K562 (cell line): ENCODE measurements at regions not wholly inside any gene's neighbourhood (a gene's known extent, or its start where the extent isn't known, plus 50 kb on each side); places are given as distances from the start of the nearest gene placed in this dataset.

Experiments used
- ATAC-seq: fragments of 200-7000 bp; cut with Tn5 transposase; 3 replicates; pipeline ENCODE4 v1.9.1; 2020; ENCODE audit warnings: moderate library complexity
- BruUV-seq: library from RNA; stranded (reverse); fragments of 400-500 nt; replicated peaks from 2 replicates; lab custom pipeline; 2021; lab: Mats Ljungman, UMichigan
- CTCF ChIA-PET: fragments of 300-600 bp; formaldehyde crosslinking; extraction: SDS; loops from one replicate; lab custom pipeline; 2021; ENCODE audit warnings: low intra/inter-chr PET ratio; lab: Yijun Ruan, JAX
- POLR2A ChIA-PET: fragments of 300-600, 350-650 bp; sonication (Branson Sonifier 250); formaldehyde crosslinking; extraction: SDS; loops from one replicate; lab custom pipeline; 2021; ENCODE audit warnings: antibody characterized with exemption, inconsistent platforms; lab: Yijun Ruan, JAX
- DNase-seq, 4 experiments: peaks; one replicate each; pipeline versions ENCODE4 v3.0.0 to v3.0.0-alpha.2; 2011 to 2018; ENCODE audit warnings: low spot score in 3 of 4, mixed read lengths in 3 of 4; ENCODE audit errors: extremely low read depth in 1 of 4
- FAIRE-seq: peaks from 2 replicates; lab custom pipeline; 2011; peaks lifted over from hg19 to GRCh38; lab: Jason Lieb, UNC
- H2AFZ ChIP-seq: 2 replicates; pipeline ENCODE4 v1.6.0; 2011; ENCODE audit warnings: low read depth, low read length, control low read depth, inconsistent platforms
- H3K27ac ChIP-seq: fragments of 200-600 bp; 3 replicates; pipeline ENCODE4 v1.8.0; 2011; ENCODE audit warnings: low read depth, mild to moderate bottlenecking, control low read depth, inconsistent platforms, low read length, moderate library complexity, mixed read lengths; ENCODE audit errors: extremely low read depth
- H3K27me3 ChIP-seq, 2 experiments: fragments of 300-600 bp in 1 of 2; 2 replicates in 1 of 2; 3 replicates in 1 of 2; pipeline versions ENCODE4 v1.6.0 to v1.8.0; 2011; ENCODE audit warnings: inconsistent platforms in 2 of 2, low read length in 2 of 2, mild to moderate bottlenecking in 1 of 2, mixed read lengths in 1 of 2, moderate library complexity in 1 of 2; ENCODE audit not compliant: control insufficient read depth in 2 of 2, insufficient read depth in 2 of 2
- H3K36me3 ChIP-seq: fragments of 300-600 bp; 3 replicates; pipeline ENCODE4 v1.8.0; 2011; ENCODE audit warnings: mild to moderate bottlenecking, low read length, inconsistent platforms; ENCODE audit not compliant: control insufficient read depth, insufficient read depth
- H3K4me1 ChIP-seq, 2 experiments: fragments of 200-600 bp in 1 of 2; replicated peaks in 1 of 2; 2 replicates in 1 of 2; 3 replicates in 1 of 2; pipeline versions ENCODE4 v1.5.1 to v1.8.0; 2011; ENCODE audit warnings: inconsistent platforms in 2 of 2, low read length in 2 of 2, mild to moderate bottlenecking in 1 of 2, mixed read lengths in 1 of 2, moderate library complexity in 1 of 2; ENCODE audit not compliant: control insufficient read depth in 2 of 2, insufficient read depth in 2 of 2
- H3K4me2 ChIP-seq: 2 replicates; pipeline ENCODE4 v1.6.1; 2011; ENCODE audit warnings: low read length, control low read depth, inconsistent platforms, mixed read lengths; ENCODE audit not compliant: insufficient read depth
- H3K4me3 ChIP-seq: fragments of 200-600 bp; sonication (generic), shearing (Covaris generic); 2 replicates; pipeline ENCODE4 v1.5.1; 2016; ENCODE audit warnings: control low read depth, inconsistent platforms
- H3K79me2 ChIP-seq: fragments of 200-600 bp; 3 replicates; pipeline ENCODE4 v1.8.0; 2011; ENCODE audit warnings: low read length, inconsistent platforms; ENCODE audit not compliant: control insufficient read depth, insufficient read depth
- H3K9ac ChIP-seq, 2 experiments: 2 replicates each; pipeline versions ENCODE4 v1.6.0 to v1.6.1; 2011; ENCODE audit warnings: low read depth in 2 of 2, low read length in 2 of 2, control low read depth in 1 of 2, inconsistent platforms in 1 of 2, mild to moderate bottlenecking in 1 of 2, mixed read lengths in 1 of 2; ENCODE audit not compliant: insufficient read depth in 1 of 2
- H3K9me1 ChIP-seq: one replicate; pipeline ENCODE4 v1.6.0; 2011; ENCODE audit warnings: inconsistent platforms, mild to moderate bottlenecking, low read length, moderate library complexity; ENCODE audit not compliant: control insufficient read depth, insufficient read depth
- H3K9me3 ChIP-seq: replicated peaks from 2 replicates; pipeline ENCODE4 v1.5.1; 2011; ENCODE audit warnings: low read depth, low read length, inconsistent platforms; ENCODE audit not compliant: control insufficient read depth, insufficient read depth
- H4K20me1 ChIP-seq: replicated peaks from 2 replicates; pipeline ENCODE4 v1.6.1; 2011; ENCODE audit warnings: low read length, inconsistent platforms, mixed read lengths; ENCODE audit not compliant: control insufficient read depth, insufficient read depth
- ATF6 ChIP-seq: sonication (generic); formaldehyde crosslinking; IDR thresholded peaks from 2 replicates; pipeline ENCODE4 v1.4.0; 2020; ENCODE audit warnings: mild to moderate bottlenecking, missing genetic modification reagents
- BDP1 ChIP-seq: IDR thresholded peaks from 3 replicates; pipeline ENCODE4 v1.6.1; 2011; ENCODE audit not compliant: insufficient read length, insufficient read depth
- CAMTA2 ChIP-seq: fragments of 250-450 bp; sonication (Bioruptor Pico); conservative IDR thresholded peaks from 2 replicates; pipeline ENCODE4 v1.5.1; 2022
- ETS2 ChIP-seq: IDR thresholded peaks from 2 replicates; pipeline ENCODE4 v1.6.1; 2016; ENCODE audit warnings: borderline replicate concordance, missing genetic modification characterization, mild to moderate bottlenecking, moderate library complexity, missing compliant biosample characterization; ENCODE audit not compliant: poor library complexity, severe bottlenecking
- HNRNPK ChIP-seq: fragments of 200-400 bp; formaldehyde crosslinking; IDR thresholded peaks from one replicate; pipeline ENCODE4 v1.6.1; 2018; ENCODE audit warnings: mild to moderate bottlenecking, low read depth, low read length; ENCODE audit not compliant: poor library complexity, severe bottlenecking
- IRF2 ChIP-seq: sonication (generic); formaldehyde crosslinking; IDR thresholded peaks from 2 replicates; pipeline ENCODE4 v1.8.1; 2022; ENCODE audit warnings: mild to moderate bottlenecking, missing genetic modification reagents
- KAT8 ChIP-seq: fragments of 450-650 bp; IDR thresholded peaks from 2 replicates; pipeline ENCODE4 v1.6.1; 2016; ENCODE audit warnings: low read depth, mild to moderate bottlenecking
- MCM7 ChIP-seq, 2 experiments: fragments of 450-650 bp; IDR thresholded peaks; 2 replicates each; pipeline ENCODE4 v1.6.1; 2016 to 2018
- STAT5B ChIP-seq: fragments of 250-450 bp; sonication (Bioruptor Pico); IDR thresholded peaks from 2 replicates; pipeline ENCODE4 v1.8.0; 2021; ENCODE audit warnings: mild to moderate bottlenecking, inconsistent platforms
- XRCC5 ChIP-seq: fragments of 200-400 bp; formaldehyde crosslinking; IDR thresholded peaks from 2 replicates; pipeline ENCODE4 v1.6.1; 2017; ENCODE audit warnings: low read depth, mild to moderate bottlenecking, low read length
- ZNF212 ChIP-seq: fragments of 450-650 bp; formaldehyde crosslinking; IDR thresholded peaks from 2 replicates; pipeline ENCODE4 v1.4.0; 2020; ENCODE audit warnings: mild to moderate bottlenecking
- ZNF408 ChIP-seq: fragments of 250-450 bp; sonication (Bioruptor Pico); IDR thresholded peaks from 2 replicates; pipeline ENCODE4 v1.4.0; 2020; ENCODE audit warnings: low read depth, mild to moderate bottlenecking, moderate library complexity
- ZNF589 ChIP-seq: fragments of 200-800 bp; sonication (Bioruptor generic); IDR thresholded peaks from 2 replicates; pipeline ENCODE4 v1.6.1; 2016; ENCODE audit warnings: low read depth, missing genetic modification characterization, missing compliant biosample characterization
- in situ Hi-C: fragments of 300-500 bp; cut with MboI; formaldehyde crosslinking; loops from 4 replicates; pipeline ENCODE4 v1.15.0; 2018; ENCODE audit warnings: inconsistent platforms, mixed read lengths
- intact Hi-C: fragments of 100-400 bp; cut with micrococcal nuclease; formaldehyde crosslinking; loops from 2 replicates; pipeline ENCODE4 v1.14.2; 2022
- TF ChIP-seq, protein P1 (sequence below): fragments of 200-400 bp; formaldehyde crosslinking; IDR thresholded peaks from 2 replicates; pipeline ENCODE4 v1.6.1; 2017; ENCODE audit warnings: mild to moderate bottlenecking, low read depth, low read length, moderate library complexity

DNA sequence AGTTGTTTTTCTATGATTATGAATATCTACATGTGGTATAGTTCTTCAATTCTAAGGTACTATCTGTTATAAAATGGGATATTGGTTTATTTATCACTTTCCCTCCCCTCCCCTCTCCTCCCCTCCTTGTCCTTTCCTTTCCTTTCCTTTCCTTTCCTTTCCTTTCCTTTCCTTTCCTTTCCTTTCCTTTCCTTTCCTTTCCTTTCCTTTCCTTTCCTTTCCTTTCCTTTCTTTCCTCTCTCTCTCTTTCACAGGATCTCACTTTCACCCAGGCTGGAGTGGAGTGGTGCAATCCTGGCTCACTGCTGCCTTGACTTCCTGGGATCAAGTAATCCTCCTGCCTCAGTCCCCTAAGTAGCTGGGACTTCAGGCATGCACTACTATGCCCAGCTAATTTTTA is 466.8 kb downstream of the DMAC1 start:
- DNase-seq, result no peak
- no peaks in the 10 kb centered on the region for H3K79me2 ChIP-seq
- no peaks in the 10 kb centered on the region for H3K9me1 ChIP-seq
- in situ Hi-C loops, result no loop called here
- intact Hi-C loops, result no loop called here
- BruUV-seq, result no TSS peak
- H2AFZ ChIP-seq, result no peak overlapping the region
- H3K4me3 ChIP-seq, result no peak overlapping the region
- no peak for TF ChIP-seq MCM7 (IDR thresholded peaks at IDR 0.05)
- no peak for TF ChIP-seq STAT5B (CRISPR knock-in tag)
- no peak for TF ChIP-seq ZNF589 (CRISPR knock-in tag)
- TF ChIP-seq BDP1, result no peak
- H4K20me1 ChIP-seq, result no peaks in the 10 kb centered on the region
- no peaks in the 10 kb centered on the region for H3K9me3 ChIP-seq
- FAIRE-seq, result no peak
- no peaks in the 10 kb centered on the region for H3K27me3 ChIP-seq
- H3K36me3 ChIP-seq, result no peaks in the 10 kb centered on the region
- ChIA-PET POLR2A (no interaction called here), CTCF (no interaction called here)
- no peak for ATAC-seq
- H3K9ac ChIP-seq, result no peak overlapping the region
- no peak overlapping the region for H3K4me2 ChIP-seq
- no peaks in the 10 kb centered on the region for H3K4me1 ChIP-seq
- H3K27ac ChIP-seq, result no peak overlapping the region

DNA sequence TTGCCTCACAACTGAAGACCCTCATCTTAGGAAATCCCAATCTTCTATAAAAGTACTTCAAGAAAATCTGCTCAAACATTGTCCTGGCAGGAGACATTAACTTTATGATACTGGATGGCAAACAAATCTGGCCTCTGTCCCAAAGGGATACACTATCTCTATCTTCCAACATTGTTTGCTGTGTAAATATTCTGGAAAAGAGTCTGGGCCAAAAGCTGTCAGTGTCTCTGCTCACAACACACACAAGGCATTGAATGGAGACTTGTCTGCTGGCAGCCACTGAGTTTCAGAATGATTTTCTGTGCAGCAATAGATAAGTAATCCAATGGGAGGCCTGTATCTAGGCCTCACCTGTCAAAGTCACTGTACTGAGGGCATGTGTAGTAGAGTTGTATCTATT is 471.1 kb downstream of the DMAC1 start:
- H3K9me1 ChIP-seq, result no peaks in the 10 kb centered on the region
- in situ Hi-C loops, result no loop called here
- no peak for TF ChIP-seq CAMTA2
- TF ChIP-seq ZNF408 (CRISPR knock-in tag), result no peak
- TF ChIP-seq ATF6 (CRISPR knock-in tag), result no peak
- no peak for TF ChIP-seq ETS2 (tag)
- no peak for TF ChIP-seq XRCC5
- TF ChIP-seq, protein P1, sequence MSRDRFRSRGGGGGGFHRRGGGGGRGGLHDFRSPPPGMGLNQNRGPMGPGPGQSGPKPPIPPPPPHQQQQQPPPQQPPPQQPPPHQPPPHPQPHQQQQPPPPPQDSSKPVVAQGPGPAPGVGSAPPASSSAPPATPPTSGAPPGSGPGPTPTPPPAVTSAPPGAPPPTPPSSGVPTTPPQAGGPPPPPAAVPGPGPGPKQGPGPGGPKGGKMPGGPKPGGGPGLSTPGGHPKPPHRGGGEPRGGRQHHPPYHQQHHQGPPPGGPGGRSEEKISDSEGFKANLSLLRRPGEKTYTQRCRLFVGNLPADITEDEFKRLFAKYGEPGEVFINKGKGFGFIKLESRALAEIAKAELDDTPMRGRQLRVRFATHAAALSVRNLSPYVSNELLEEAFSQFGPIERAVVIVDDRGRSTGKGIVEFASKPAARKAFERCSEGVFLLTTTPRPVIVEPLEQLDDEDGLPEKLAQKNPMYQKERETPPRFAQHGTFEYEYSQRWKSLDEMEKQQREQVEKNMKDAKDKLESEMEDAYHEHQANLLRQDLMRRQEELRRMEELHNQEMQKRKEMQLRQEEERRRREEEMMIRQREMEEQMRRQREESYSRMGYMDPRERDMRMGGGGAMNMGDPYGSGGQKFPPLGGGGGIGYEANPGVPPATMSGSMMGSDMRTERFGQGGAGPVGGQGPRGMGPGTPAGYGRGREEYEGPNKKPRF, result no peak
- no peak for TF ChIP-seq IRF2 (CRISPR knock-in tag)
- TF ChIP-seq HNRNPK, result no peak
- no peak for TF ChIP-seq KAT8
- no peak for TF ChIP-seq ZNF212 (CRISPR knock-in tag)

More for the DNA sequence above, 471.1 kb downstream of the DMAC1 start:
- no peaks in the 10 kb centered on the region for H3K4me1 ChIP-seq
- BruUV-seq, result no TSS peak
- no peak overlapping the region for H3K27ac ChIP-seq
- H3K36me3 ChIP-seq, result no peaks in the 10 kb centered on the region
- ATAC-seq (no peak), FAIRE-seq (no peak), DNase-seq (no peak)
- CTCF ChIA-PET, result no interaction called here
- no peaks in the 10 kb centered on the region for H3K27me3 ChIP-seq
- intact Hi-C loops, result no loop called here
- no peak overlapping the region for H3K4me2 ChIP-seq
- no peak overlapping the region for H2AFZ ChIP-seq
- H3K9me3 ChIP-seq, result no peaks in the 10 kb centered on the region
- H3K79me2 ChIP-seq, result no peaks in the 10 kb centered on the region
- no peak overlapping the region for H3K9ac ChIP-seq
- H4K20me1 ChIP-seq, result no peaks in the 10 kb centered on the region
- POLR2A ChIA-PET, result no interaction called here
- H3K4me3 ChIP-seq, result no peak overlapping the region
